Erythroblast (primary cell): ENCODE measurements at regions not wholly inside any gene's neighbourhood (a gene's known extent, or its start where the extent isn't known, plus 50 kb on each side); places are given as distances from the start of the nearest gene placed in this dataset.

Experiments
- GATA1 ChIP-seq: IDR thresholded peaks from 2 replicates; pipeline ENCODE4 v1.6.1; 2011; ENCODE audit warnings: low read depth, mild to moderate bottlenecking, control low read depth, low read length, moderate library complexity
- POLR2A ChIP-seq: IDR thresholded peaks from 2 replicates; pipeline ENCODE4 v1.6.1; 2011; ENCODE audit warnings: mild to moderate bottlenecking, low read length

DNA sequence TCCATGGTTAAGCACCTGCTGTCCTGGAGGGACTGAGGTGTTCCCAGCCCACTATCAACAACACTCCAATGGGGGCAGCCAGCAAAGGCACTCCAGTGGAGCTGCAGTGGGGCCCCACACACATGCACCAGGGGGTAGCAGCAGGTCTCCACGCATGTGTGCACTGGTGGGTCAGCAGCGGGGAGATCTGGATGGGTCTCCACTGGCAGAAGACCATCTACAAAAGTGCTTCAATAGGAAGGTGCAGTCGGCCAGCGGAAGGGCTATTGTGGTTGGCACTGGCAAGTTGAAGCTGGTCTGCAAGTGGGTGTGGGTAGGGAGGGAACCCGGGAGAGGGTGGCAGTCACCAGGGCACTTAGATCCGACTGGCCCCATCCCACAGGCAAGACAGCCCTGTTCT lies 1355.4 kb downstream of the NSUN3 start:
- TF ChIP-seq POLR2A, result no peak
- TF ChIP-seq GATA1, result no peak
